ENCODE measurements at regions not wholly inside any gene's neighbourhood (a gene's known extent, or its start where the extent isn't known, plus 50 kb on each side); places are given as distances from the start of the nearest gene placed in this dataset.

DNA sequence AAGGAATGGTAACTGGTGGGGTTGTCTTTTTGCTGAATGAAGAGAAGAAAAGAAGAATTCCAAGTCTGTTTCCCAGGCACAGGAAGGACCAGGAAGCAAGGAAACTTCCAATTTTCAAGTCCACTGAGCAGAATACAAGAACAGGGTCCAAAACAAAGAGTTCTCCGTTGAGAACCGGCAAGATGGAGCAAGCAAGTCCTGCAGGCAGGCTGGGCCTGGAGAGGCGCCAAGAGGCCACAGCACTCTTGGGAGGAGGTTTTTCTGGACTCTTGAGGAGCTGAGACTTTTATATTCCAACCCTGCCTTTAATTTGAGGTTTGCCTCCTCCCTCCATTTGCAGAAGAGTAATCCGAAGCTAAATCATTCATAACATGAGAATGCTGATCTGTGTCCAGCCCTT is 224.5 kb downstream of the IKZF2 start:
- Histone ChIP-seq H3K9ac (ENCODE audit: low read length) (no peak overlapping the region), H3K4me1 (ENCODE audit: insufficient read depth, low read length, severe bottlenecking) (no peaks in the 10 kb centered on the region), H3K79me2 (ENCODE audit: insufficient read depth, low read length) (no peaks in the 10 kb centered on the region), H2AFZ (ENCODE audit: low read length) (no peak overlapping the region), H3K9me2 (ENCODE audit: low read depth, low read length) (no peaks in the 10 kb centered on the region), H3K4me3 (ENCODE audit: low read depth, low read length, poor library complexity, severe bottlenecking) (no peak overlapping the region), H3K4me2 (ENCODE audit: low read length) (no peak overlapping the region), H3K27me3 (ENCODE audit: insufficient read depth, low read length) (no peaks in the 10 kb centered on the region), H3K27ac (ENCODE audit: low read depth, low read length, poor library complexity, severe bottlenecking) (no peak overlapping the region), H3K9me3 (ENCODE audit: low read length) (no peaks in the 10 kb centered on the region), H3F3A (ENCODE audit: insufficient read depth, low read length) (no peaks in the 10 kb centered on the region), H3K36me3 (ENCODE audit: insufficient read depth, low read length) (no peaks in the 10 kb centered on the region), H4K20me1 (ENCODE audit: insufficient read depth, low read length) (no peaks in the 10 kb centered on the region)
- no peak for TF ChIP-seq EZH2 (IDR thresholded peaks at IDR 0.05; ENCODE audit: borderline replicate concordance, low read length)
- TF ChIP-seq, protein P1, sequence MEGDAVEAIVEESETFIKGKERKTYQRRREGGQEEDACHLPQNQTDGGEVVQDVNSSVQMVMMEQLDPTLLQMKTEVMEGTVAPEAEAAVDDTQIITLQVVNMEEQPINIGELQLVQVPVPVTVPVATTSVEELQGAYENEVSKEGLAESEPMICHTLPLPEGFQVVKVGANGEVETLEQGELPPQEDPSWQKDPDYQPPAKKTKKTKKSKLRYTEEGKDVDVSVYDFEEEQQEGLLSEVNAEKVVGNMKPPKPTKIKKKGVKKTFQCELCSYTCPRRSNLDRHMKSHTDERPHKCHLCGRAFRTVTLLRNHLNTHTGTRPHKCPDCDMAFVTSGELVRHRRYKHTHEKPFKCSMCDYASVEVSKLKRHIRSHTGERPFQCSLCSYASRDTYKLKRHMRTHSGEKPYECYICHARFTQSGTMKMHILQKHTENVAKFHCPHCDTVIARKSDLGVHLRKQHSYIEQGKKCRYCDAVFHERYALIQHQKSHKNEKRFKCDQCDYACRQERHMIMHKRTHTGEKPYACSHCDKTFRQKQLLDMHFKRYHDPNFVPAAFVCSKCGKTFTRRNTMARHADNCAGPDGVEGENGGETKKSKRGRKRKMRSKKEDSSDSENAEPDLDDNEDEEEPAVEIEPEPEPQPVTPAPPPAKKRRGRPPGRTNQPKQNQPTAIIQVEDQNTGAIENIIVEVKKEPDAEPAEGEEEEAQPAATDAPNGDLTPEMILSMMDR (IDR thresholded peaks at IDR 0.05; ENCODE audit: low read length): no peak

DNA sequence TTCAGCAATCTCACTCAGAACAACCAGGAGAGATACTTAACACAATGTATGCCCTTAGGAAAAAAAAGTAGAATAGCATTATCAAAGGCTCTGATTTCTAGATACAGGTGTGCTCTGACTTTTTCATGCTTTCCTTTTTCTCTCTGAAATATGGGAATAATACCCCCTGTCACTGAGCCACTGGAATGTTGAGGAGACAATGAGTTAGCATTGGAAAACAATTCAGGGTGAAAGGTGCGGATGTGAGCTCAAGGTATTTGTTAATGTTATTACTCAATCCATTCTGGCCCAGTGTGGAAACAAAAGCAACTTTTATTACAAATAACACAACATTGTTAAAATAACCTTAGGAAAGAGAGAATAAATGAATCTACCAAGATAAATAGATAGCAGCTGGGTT is 228.0 kb downstream of the IKZF2 start:
- TF ChIP-seq, protein P1 (IDR thresholded peaks at IDR 0.05; ENCODE audit: low read length): no peak
- no peak for TF ChIP-seq EZH2 (IDR thresholded peaks at IDR 0.05; ENCODE audit: borderline replicate concordance, low read length)
- Histone ChIP-seq H3K27me3 (ENCODE audit: insufficient read depth, low read length) (no peaks in the 10 kb centered on the region), H3K9ac (ENCODE audit: low read length) (no peak overlapping the region), H3K4me1 (ENCODE audit: insufficient read depth, low read length, severe bottlenecking) (no peaks in the 10 kb centered on the region), H3K4me2 (ENCODE audit: low read length) (no peak overlapping the region), H3K27ac (ENCODE audit: low read depth, low read length, poor library complexity, severe bottlenecking) (no peak overlapping the region), H3K36me3 (ENCODE audit: insufficient read depth, low read length) (no peaks in the 10 kb centered on the region), H4K20me1 (ENCODE audit: insufficient read depth, low read length) (no peaks in the 10 kb centered on the region), H3K79me2 (ENCODE audit: insufficient read depth, low read length) (no peaks in the 10 kb centered on the region), H3K9me2 (ENCODE audit: low read depth, low read length) (no peaks in the 10 kb centered on the region), H2AFZ (ENCODE audit: low read length) (no peak overlapping the region), H3K9me3 (ENCODE audit: low read length) (no peaks in the 10 kb centered on the region), H3F3A (ENCODE audit: insufficient read depth, low read length) (no peaks in the 10 kb centered on the region), H3K4me3 (ENCODE audit: low read depth, low read length, poor library complexity, severe bottlenecking) (no peak overlapping the region)

DNA sequence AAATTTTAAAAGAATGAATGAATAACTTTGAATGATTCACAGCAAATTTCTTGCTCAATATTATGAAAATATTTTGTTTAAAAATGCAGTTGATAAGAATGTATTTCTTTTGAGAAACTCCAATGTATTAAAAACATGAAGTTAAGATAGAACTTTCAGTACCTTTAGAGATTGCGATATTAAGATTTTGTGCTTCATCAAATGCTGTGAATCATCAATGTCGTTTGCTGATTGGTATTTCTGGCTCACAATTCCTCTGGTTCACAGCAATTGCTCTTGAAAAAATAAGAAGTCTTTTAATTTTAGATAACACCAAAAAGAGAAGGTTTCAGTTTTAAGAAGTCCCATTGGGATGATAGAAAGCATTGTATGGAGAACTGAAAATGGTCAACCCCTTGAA is 228.7 kb downstream of the IKZF2 start:
- no peak for TF ChIP-seq EZH2 (IDR thresholded peaks at IDR 0.05; ENCODE audit: borderline replicate concordance, low read length)
- TF ChIP-seq, protein P1 (IDR thresholded peaks at IDR 0.05; ENCODE audit: low read length): no peak
- no peaks in the 10 kb centered on the region for H3K27me3 ChIP-seq (ENCODE audit: insufficient read depth, low read length)
- H3K27ac ChIP-seq (ENCODE audit: low read depth, low read length, poor library complexity, severe bottlenecking): no peak overlapping the region
- no peaks in the 10 kb centered on the region for H4K20me1 ChIP-seq (ENCODE audit: insufficient read depth, low read length)
- no peak overlapping the region for H3K4me2 ChIP-seq (ENCODE audit: low read length)
- no peaks in the 10 kb centered on the region for H3F3A ChIP-seq (ENCODE audit: insufficient read depth, low read length)
- no peaks in the 10 kb centered on the region for H3K4me1 ChIP-seq (ENCODE audit: insufficient read depth, low read length, severe bottlenecking)
- H3K9me2 ChIP-seq (ENCODE audit: low read depth, low read length): no peaks in the 10 kb centered on the region
- H3K36me3 ChIP-seq (ENCODE audit: insufficient read depth, low read length): no peaks in the 10 kb centered on the region
- no peak overlapping the region for H3K4me3 ChIP-seq (ENCODE audit: low read depth, low read length, poor library complexity, severe bottlenecking)
- H3K79me2 ChIP-seq (ENCODE audit: insufficient read depth, low read length): no peaks in the 10 kb centered on the region
- no peak overlapping the region for H3K9ac ChIP-seq (ENCODE audit: low read length)
- H3K9me3 ChIP-seq (ENCODE audit: low read length): no peaks in the 10 kb centered on the region
- H2AFZ ChIP-seq (ENCODE audit: low read length): no peak overlapping the region
